ENCODE measurements at regions not wholly inside any gene's neighbourhood (a gene's known extent, or its start where the extent isn't known, plus 50 kb on each side); places are given as distances from the start of the nearest gene placed in this dataset.

DNA sequence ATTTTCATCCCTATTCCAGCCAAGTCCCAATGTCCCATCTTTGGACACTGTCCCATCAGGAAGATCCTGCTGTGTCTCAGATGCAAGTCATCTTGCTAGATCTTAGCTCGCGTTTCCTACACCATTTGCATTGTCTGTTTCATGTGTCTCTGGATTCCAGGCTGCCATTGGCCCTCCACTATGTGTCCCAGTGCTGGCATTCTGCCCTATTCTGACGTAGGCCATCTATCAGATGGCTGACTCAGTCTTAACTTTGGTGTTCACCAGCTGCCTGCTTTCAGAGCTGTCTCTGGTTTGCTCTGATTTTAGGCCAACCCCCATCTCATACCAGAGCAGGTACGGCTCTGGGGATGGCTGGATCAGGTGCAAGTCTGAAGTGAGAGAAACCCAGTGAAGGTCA, 300.9 kb upstream of the ASIC2 start:
- TF ChIP-seq, protein P1, sequence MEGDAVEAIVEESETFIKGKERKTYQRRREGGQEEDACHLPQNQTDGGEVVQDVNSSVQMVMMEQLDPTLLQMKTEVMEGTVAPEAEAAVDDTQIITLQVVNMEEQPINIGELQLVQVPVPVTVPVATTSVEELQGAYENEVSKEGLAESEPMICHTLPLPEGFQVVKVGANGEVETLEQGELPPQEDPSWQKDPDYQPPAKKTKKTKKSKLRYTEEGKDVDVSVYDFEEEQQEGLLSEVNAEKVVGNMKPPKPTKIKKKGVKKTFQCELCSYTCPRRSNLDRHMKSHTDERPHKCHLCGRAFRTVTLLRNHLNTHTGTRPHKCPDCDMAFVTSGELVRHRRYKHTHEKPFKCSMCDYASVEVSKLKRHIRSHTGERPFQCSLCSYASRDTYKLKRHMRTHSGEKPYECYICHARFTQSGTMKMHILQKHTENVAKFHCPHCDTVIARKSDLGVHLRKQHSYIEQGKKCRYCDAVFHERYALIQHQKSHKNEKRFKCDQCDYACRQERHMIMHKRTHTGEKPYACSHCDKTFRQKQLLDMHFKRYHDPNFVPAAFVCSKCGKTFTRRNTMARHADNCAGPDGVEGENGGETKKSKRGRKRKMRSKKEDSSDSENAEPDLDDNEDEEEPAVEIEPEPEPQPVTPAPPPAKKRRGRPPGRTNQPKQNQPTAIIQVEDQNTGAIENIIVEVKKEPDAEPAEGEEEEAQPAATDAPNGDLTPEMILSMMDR (conservative IDR thresholded peaks at IDR 0.05 in 1 of 2, IDR thresholded peaks at IDR 0.05 in 1 of 2; ENCODE audit: low read depth in 1 of 2, low read length in 2 of 2) = no peak
- no peak for TF ChIP-seq EZH2 (IDR thresholded peaks at IDR 0.05; ENCODE audit: low read length, missing control alignments)

All from fibroblast of lung (primary cell).